ENCODE measurements at regions not wholly inside any gene's neighbourhood (a gene's known extent, or its start where the extent isn't known, plus 50 kb on each side); places are given as distances from the start of the nearest gene placed in this dataset.

DNA sequence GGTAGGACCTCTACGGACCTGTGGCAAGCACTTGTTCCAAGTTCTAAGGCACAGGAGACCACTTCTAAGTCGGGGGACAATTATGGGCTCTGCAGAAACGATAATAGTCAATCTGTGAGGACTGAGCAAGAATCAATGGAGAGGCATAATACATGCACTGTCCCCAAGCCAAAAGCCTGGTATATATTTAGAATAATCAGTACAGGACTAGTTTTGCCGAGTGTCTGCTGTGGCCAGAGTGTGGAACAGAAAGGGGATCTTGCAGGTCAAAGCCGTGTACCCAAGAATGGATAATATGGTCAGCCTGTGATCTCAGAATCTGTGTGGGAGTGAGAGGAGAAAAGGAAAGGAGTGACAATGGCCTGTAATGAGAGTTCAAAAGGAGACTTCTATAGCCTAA lies 80.2 kb upstream of the GNAO1 start:
- Histone ChIP-seq H3K36me3 (ENCODE audit: control insufficient read depth, insufficient read depth, low read length) (no peaks in the 10 kb centered on the region), H3K9me3 (ENCODE audit: control insufficient read depth, insufficient read depth, low read length) (no peaks in the 10 kb centered on the region), H3K27ac (ENCODE audit: low read length) (no peak overlapping the region), H3K27me3 (ENCODE audit: control insufficient read depth, insufficient read depth, low read length) (no peaks in the 10 kb centered on the region), H3K4me3 (ENCODE audit: low read length) (no peak overlapping the region), H3K4me1 (ENCODE audit: control insufficient read depth, insufficient read depth, low read length) (no peaks in the 10 kb centered on the region)
- intact Hi-C loops (cut with micrococcal nuclease), result no loop called here
- Mint-ChIP-seq H3K4me3 (no peak overlapping the region), H3K4me1 (no peaks in the 10 kb centered on the region), H3K27ac (no peak overlapping the region), H3K9me3 (no peaks in the 10 kb centered on the region), H3K36me3 (no peaks in the 10 kb centered on the region), H3K27me3 (ENCODE audit: low read depth in 2 of 2) (peaks cover 5 to 8% of the 10 kb centered on the region in 2 donors)
- no peak for DNase-seq
- no peak for ATAC-seq
- 66% methylated on average over 5 of the region's 5 CpGs for WGBS (ENCODE audit: insufficient coverage)
- TF ChIP-seq, protein P1, sequence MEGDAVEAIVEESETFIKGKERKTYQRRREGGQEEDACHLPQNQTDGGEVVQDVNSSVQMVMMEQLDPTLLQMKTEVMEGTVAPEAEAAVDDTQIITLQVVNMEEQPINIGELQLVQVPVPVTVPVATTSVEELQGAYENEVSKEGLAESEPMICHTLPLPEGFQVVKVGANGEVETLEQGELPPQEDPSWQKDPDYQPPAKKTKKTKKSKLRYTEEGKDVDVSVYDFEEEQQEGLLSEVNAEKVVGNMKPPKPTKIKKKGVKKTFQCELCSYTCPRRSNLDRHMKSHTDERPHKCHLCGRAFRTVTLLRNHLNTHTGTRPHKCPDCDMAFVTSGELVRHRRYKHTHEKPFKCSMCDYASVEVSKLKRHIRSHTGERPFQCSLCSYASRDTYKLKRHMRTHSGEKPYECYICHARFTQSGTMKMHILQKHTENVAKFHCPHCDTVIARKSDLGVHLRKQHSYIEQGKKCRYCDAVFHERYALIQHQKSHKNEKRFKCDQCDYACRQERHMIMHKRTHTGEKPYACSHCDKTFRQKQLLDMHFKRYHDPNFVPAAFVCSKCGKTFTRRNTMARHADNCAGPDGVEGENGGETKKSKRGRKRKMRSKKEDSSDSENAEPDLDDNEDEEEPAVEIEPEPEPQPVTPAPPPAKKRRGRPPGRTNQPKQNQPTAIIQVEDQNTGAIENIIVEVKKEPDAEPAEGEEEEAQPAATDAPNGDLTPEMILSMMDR (IDR thresholded peaks at IDR 0.05), result no peak

DNA sequence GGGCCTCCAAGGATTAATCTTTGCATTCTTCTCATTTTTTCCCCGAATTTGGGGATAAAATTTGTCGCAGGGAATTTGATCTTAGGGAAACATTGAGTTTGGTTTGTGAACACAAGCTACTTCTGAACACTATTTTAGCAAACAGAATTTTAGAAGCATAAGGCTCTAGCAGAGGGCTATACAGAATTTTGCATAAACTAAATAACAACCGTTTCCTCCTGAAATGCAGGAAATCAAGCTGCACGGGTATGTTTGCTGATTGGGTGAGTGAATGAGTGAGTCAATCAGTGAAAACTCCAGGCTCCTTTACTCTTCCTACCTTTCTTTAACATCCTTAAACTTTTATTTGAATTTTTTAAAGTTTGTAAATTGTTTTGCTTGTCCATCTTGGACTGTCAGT lies 81.3 kb upstream of the GNAO1 start:
- DNase-seq, result no peak
- no peak for ATAC-seq
- Mint-ChIP-seq H3K27me3 (ENCODE audit: low read depth in 2 of 2) (peaks cover 6 to 12% of the 10 kb centered on the region in 2 donors), H3K27ac (no peak overlapping the region), H3K4me1 (no peaks in the 10 kb centered on the region), H3K4me3 (no peak overlapping the region), H3K9me3 (no peaks in the 10 kb centered on the region), H3K36me3 (no peaks in the 10 kb centered on the region)
- Histone ChIP-seq H3K36me3 (ENCODE audit: control insufficient read depth, insufficient read depth, low read length) (no peaks in the 10 kb centered on the region), H3K9me3 (ENCODE audit: control insufficient read depth, insufficient read depth, low read length) (no peaks in the 10 kb centered on the region), H3K4me3 (ENCODE audit: low read length) (no peak overlapping the region), H3K4me1 (ENCODE audit: control insufficient read depth, insufficient read depth, low read length) (no peaks in the 10 kb centered on the region), H3K27ac (ENCODE audit: low read length) (no peak overlapping the region), H3K27me3 (ENCODE audit: control insufficient read depth, insufficient read depth, low read length) (no peaks in the 10 kb centered on the region)
- TF ChIP-seq, protein P1 (IDR thresholded peaks at IDR 0.05), result no peak
- intact Hi-C loops (cut with micrococcal nuclease), result no loop called here
- 92% methylated on average over 2 of the region's 4 CpGs for WGBS (ENCODE audit: insufficient coverage)

DNA sequence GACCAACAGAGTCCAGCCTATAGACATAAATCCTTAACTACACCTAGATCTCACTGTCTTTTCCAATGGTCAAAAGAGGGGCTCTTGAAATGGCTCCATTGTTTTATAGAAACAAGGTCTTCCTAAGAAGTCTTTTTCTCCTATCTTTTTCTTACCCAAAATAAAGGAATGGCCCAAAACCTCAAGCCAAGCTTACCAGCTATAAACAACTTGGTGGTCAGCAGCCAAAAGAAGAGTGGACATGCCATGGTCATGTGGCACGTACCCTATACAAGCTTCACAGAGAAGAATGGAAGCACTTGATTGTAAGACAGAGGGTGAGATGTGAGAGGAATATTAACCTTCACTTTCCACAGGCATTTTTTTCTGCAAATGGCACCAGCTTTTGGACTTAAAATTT lies 82.1 kb upstream of the GNAO1 start:
- DNase-seq, result no peak
- Histone ChIP-seq H3K36me3 (ENCODE audit: control insufficient read depth, insufficient read depth, low read length) (no peaks in the 10 kb centered on the region), H3K27ac (ENCODE audit: low read length) (no peak overlapping the region), H3K9me3 (ENCODE audit: control insufficient read depth, insufficient read depth, low read length) (no peaks in the 10 kb centered on the region), H3K4me1 (ENCODE audit: control insufficient read depth, insufficient read depth, low read length) (no peaks in the 10 kb centered on the region), H3K27me3 (ENCODE audit: control insufficient read depth, insufficient read depth, low read length) (no peaks in the 10 kb centered on the region), H3K4me3 (ENCODE audit: low read length) (no peak overlapping the region)
- Mint-ChIP-seq H3K9me3 (no peaks in the 10 kb centered on the region), H3K4me1 (no peaks in the 10 kb centered on the region), H3K4me3 (no peak overlapping the region), H3K27me3 (ENCODE audit: low read depth in 2 of 2) (peaks cover 0 to 9% of the 10 kb centered on the region in 2 donors), H3K36me3 (no peaks in the 10 kb centered on the region), H3K27ac (no peak overlapping the region)
- intact Hi-C loops (cut with micrococcal nuclease), result no loop called here
- TF ChIP-seq, protein P1 (IDR thresholded peaks at IDR 0.05), result no peak
- WGBS (ENCODE audit: insufficient coverage), result 88% methylated on average over 1 of the region's 1 CpG
- no peak for ATAC-seq

DNA sequence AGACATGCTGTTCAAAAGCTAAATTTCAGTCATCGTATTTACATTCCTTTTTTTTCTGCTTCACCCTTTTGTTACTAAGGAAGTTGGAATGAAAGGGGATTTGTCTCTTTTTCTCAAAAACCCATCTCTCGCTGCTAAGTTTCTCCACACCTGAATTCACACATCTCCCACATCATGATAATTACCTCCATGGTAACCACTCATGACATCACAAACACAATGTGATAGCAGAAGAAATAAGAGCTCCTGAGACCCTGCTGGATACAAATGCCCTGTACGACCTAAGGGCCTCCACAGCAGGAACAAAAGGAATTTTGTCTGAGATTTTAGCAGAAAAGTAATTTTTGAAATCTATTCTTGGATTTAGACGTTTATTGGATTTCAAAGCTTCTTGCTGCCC lies 82.6 kb upstream of the GNAO1 start:
- no peaks in the 10 kb centered on the region for H3K9me3 Mint-ChIP-seq
- no peak for DNase-seq
- Histone ChIP-seq H3K27me3 (ENCODE audit: control insufficient read depth, insufficient read depth, low read length) (no peaks in the 10 kb centered on the region), H3K4me1 (ENCODE audit: control insufficient read depth, insufficient read depth, low read length) (no peaks in the 10 kb centered on the region), H3K36me3 (ENCODE audit: control insufficient read depth, insufficient read depth, low read length) (no peaks in the 10 kb centered on the region), H3K27ac (ENCODE audit: low read length) (no peak overlapping the region), H3K9me3 (ENCODE audit: control insufficient read depth, insufficient read depth, low read length) (no peaks in the 10 kb centered on the region), H3K4me3 (ENCODE audit: low read length) (no peak overlapping the region)
- peaks cover 0 to 9% of the 10 kb centered on the region in 2 donors for H3K27me3 Mint-ChIP-seq (ENCODE audit: low read depth in 2 of 2)
- no peak overlapping the region for H3K4me3 Mint-ChIP-seq
- 49% methylated on average over 3 of the region's 4 CpGs for WGBS (ENCODE audit: insufficient coverage)
- no peak overlapping the region for H3K27ac Mint-ChIP-seq
- TF ChIP-seq, protein P1 (IDR thresholded peaks at IDR 0.05), result no peak
- no peaks in the 10 kb centered on the region for H3K4me1 Mint-ChIP-seq
- intact Hi-C loops (cut with micrococcal nuclease), result no loop called here
- no peak for ATAC-seq
- H3K36me3 Mint-ChIP-seq, result no peaks in the 10 kb centered on the region
